NCI-H345 (cell line): ENCODE measurements at regions not wholly inside any gene's neighbourhood (a gene's known extent, or its start where the extent isn't known, plus 50 kb on each side); places are given as distances from the start of the nearest gene placed in this dataset.

Experiments used
- DNase-seq: peaks from one replicate; lab custom pipeline; 2025; lab: John Stamatoyannopoulos, UW

DNA sequence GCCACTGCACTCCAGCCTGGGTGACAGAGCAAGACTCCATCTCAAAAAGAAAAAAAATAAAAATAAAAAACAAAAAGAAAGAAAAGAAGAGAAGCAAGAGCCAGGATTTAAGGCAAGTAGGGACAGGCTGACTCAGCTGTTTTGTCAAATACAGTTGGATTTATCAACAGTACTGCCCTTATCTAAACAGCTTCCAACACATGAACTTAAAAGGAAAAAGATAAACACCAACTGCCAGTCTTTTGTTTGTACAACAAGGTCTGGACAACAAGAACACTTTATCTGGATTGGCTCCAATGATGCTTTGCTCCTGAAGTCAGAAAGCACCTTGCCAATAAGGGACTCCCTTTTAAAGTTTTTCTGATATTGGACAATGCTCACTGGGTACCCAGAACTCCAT is 886.0 kb downstream of the ADGRL2 start:
- no peak for DNase-seq

DNA sequence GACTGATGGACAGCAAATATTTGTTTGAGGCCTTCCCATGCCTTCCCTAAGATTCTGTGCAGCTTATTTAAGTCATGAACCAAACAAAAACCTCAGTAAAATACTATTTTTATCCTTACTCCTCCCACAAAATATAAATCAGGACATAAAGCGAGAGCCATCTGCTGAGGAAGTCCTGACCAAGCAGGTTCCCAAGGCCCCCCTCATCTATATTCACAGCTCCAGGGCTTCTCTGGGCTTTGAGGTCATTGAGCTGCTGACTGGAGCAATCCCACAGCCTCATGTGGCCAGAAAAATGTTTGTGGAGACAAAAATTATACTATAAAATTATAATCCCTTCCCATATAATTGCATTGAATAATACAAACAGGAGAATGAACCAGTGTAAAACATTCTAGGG is 846.2 kb downstream of the ADGRL2 start:
- DNase-seq, result no peak

DNA sequence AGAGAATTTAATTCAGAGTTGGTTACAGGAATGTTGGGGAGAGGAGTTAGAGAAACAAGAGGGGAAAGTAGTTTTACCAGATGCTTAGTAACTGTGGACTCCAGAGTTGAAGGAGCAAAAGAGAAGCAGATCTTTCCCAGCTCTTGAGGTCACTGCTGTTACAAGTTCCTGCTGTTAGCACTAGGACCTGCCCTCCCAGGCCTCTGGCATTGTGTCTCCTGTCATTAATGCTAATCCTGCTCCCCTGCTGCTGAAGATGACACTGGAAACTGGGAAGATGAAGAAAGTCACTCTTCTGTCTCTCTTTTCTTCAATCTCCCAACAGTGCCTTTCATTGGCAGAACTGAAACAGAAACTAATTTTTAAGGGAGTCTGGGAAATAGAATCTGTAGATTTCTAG is 845.6 kb downstream of the ADGRL2 start:
- DNase-seq, result no peak

- DNase-seq, result no peak
These were observed 843.6 kb downstream of the ADGRL2 start for GRCh38 chr1:82644186-82644915.

GRCh38 chr1:82640352-82640751 is 839.6 kb downstream of the ADGRL2 start:
- no peak for DNase-seq

GRCh38 chr1:82634266-82634665 is 833.5 kb downstream of the ADGRL2 start:
- no peak for DNase-seq

DNA sequence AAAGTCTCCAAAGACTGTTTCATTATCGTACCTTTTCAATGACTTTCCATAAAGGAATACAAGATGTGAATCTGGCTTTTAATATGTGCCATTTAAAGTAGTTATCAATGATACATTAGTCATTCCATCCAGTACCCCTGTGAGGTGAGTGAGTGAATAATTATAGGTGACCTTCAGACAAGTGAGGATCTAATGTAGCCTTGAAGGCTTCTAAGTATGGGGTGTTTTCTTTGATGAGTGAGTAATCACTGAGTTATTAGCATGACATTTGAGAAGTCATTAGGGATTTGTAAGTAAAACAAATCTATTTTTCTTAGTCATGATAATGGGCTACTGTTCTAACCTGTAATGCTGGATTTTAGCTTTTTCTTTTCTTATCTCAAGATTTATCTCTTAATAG is 831.4 kb downstream of the ADGRL2 start:
- no peak for DNase-seq

- DNase-seq, result no peak
These were observed 828.2 kb downstream of the ADGRL2 start for GRCh38 chr1:82628887-82629286.

GRCh38 chr1:82625537-82625936 is 824.8 kb downstream of the ADGRL2 start:
- no peak for DNase-seq

- DNase-seq, result no peak
These were observed 820.3 kb downstream of the ADGRL2 start for GRCh38 chr1:82621076-82621475.

- DNase-seq, result peak; percentile 41
These were observed 813.4 kb downstream of the ADGRL2 start for GRCh38 chr1:82614090-82614489.

GRCh38 chr1:82612986-82613385 is 812.3 kb downstream of the ADGRL2 start:
- DNase-seq, result no peak

GRCh38 chr1:82606546-82606945 is 805.8 kb downstream of the ADGRL2 start:
- DNase-seq, result no peak

- no peak for DNase-seq
These were observed 803.8 kb downstream of the ADGRL2 start for GRCh38 chr1:82604524-82604923.

DNA sequence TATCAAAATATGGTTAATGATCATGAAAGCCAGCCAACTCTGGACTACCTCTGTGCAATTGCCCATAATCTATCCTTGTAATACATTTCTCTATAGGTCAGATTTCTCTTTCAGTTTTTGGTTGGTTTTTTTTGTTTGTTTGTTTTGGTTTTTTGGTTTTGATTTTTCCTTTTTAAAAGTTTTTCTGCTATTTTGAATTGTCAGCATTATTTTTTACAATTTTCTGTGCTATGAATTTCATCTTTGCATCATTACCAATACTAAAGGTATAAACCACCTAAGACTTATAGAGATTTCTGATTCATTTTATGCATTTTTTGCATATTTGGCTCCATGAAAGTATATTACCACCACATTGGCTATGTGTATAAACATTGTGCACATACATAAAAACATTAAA is 799.6 kb downstream of the ADGRL2 start:
- DNase-seq, result no peak

GRCh38 chr1:82598812-82599211 is 798.1 kb downstream of the ADGRL2 start:
- no peak for DNase-seq

GRCh38 chr1:82598337-82598736 is 797.6 kb downstream of the ADGRL2 start:
- no peak for DNase-seq

- no peak for DNase-seq
These were observed 796.9 kb downstream of the ADGRL2 start for GRCh38 chr1:82597649-82598048.

DNA sequence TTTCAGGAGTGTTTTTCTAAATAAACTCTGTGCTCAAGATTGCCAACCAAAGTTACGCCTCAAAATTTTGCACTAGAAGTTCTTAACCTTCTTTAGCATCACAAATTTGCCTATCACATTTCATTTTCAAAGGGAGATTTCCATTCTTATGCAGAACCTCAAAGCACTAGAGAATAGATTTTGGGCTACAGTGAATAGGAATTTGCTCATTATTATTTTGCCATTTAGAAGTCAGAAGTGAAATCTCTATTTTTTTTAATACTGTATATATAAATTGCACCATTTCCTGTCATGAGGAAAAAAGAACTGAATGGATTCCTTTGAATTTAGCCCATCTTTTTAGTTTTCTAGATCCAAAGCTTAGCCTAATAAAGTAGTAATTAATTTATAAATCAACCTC is 796.4 kb downstream of the ADGRL2 start:
- DNase-seq, result no peak

GRCh38 chr1:82593561-82593960 is 792.8 kb downstream of the ADGRL2 start:
- no peak for DNase-seq

DNA sequence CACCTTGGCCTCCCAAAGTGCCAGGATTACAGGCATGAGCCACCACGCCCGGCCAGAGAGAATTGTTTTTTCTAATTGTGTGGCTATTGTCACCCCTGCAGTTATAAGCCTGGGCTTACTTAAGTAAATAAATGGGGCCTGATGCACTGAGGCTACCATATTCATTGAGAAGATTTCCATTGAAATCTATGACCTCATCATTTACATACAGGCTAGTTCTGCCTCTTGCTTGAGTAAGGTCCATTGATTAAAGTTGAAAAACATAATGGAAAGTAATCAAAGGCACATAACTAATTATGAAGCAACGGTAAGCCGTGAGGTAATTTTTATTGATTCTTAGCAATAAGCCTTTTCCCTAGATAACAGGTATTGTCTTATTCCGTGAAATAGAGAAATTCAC is 788.9 kb downstream of the ADGRL2 start:
- no peak for DNase-seq

DNA sequence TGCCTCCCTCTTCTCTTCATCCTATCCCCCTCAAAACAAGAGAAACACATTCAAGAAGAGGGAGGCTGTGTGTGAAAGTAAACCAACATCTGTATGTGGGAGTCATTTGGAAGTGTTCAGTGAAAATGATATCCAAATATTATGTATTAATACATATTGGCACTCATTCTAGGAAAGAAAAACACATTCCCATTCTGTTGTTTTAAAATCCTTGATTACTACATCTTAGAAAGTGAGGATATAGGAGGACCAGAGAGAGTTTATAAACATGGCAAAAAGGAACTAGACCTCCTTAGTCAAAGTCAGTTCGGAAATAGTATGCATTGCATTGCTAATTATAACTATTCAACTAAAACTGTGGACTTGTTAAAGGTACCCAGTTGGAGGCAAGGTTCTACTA is 786.6 kb downstream of the ADGRL2 start:
- no peak for DNase-seq

DNA sequence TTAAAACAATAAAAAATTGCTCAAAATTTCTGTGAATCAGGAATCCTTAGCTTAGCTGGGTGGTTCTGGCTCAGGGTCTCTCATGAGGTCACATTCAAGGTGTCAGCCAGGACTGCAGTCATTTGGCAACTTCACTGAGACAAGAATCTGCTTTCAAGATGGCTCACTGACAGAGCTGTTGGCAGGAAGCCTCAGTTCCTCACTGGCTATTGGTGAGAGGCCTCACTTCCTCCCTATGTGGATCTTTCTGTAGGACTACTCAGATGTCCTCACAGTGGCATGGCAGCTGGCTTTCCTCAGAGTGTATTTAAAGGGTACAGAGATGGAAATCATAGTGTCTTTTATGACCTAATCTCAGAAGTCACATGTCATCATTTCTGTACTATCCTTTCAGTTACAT is 785.7 kb downstream of the ADGRL2 start:
- no peak for DNase-seq

GRCh38 chr1:82582347-82582746 is 781.6 kb downstream of the ADGRL2 start:
- no peak for DNase-seq
